ENCODE measurements at regions not wholly inside any gene's neighbourhood (a gene's known extent, or its start where the extent isn't known, plus 50 kb on each side); places are given as distances from the start of the nearest gene placed in this dataset.
"Not testable (repeated sequence)": the region's sequence is repeated elsewhere in the genome, so short reads cannot be mapped to it uniquely, and the experiment has no call there.

DNA sequence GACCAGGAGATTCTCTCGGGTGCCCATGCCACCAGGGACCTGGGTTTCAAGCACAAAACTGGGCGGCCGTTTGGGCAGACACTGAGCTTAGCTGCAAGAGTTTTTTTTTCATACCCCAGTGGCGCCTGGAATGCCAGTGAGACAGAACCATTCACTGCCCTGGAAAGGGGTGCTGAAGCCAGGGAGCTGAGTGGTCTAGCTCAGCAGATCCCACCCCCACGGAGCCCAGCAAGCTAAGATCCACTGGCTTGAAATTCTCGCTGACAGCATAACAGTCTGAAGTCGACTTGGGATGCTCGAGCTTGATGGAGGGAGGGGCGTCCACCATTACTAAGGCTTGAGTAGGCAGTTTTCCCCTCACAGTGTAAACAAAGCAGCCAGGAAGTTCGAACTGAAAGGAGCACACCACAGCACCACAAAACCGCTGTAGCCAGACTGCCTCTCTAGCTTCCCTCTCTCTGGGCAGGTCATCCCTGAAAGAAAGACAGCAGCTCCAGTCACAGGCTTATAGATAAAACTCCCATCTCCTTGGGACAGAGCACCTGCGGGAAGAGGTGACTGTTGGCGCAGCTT, 157.7 kb downstream of the GIPC2 start:
- FAIRE-seq: not testable (repeated sequence)

DNA sequence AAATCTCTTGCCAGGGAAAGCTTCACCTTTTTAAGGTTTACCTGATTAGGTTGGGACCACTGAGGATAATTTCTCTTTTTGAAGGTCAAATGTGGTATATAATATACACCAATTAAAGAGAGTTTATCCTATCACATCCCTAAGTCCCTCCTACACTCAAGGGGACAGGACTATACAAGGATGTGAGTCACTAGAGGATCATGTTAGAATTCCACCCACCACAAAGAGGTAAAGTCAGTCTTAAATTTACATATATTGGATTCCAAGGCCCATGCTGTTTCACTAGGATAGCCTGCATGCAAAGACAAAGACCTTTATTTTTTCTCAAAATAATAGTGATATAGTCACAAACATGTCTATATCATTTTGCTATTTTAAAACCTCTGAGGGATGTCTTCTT, 164.4 kb downstream of the GIPC2 start:
- FAIRE-seq: no peak

DNA sequence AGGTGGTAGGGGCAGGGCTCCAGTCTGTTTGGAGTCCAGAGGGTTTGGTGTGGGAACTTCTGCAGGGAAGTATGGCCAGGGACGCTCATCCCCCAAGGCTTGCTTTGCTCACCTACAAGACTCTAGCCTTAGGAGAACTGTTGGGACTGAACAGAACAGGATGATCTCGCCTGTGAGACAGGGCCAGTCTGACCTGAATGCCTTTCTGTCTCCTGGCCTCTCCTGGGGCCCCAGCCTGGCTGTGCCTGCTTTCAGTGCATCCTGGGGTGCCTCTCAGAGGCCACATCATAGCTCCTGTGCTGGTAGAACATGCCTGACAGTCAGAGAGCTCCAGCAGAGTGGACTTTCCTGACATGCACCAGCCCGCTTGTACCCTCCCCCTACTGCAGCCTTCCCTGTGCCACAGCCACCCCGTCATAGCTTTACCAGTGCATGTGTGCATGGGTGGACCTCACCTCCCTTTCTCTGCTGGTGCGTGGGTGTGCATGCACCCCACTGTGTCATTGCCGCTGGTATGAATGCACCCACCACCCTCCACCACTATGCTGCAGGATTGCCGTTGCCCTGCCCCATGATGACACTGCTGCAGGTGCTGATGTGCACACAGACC, 165.8 kb downstream of the GIPC2 start:
- FAIRE-seq: no peak

DNA sequence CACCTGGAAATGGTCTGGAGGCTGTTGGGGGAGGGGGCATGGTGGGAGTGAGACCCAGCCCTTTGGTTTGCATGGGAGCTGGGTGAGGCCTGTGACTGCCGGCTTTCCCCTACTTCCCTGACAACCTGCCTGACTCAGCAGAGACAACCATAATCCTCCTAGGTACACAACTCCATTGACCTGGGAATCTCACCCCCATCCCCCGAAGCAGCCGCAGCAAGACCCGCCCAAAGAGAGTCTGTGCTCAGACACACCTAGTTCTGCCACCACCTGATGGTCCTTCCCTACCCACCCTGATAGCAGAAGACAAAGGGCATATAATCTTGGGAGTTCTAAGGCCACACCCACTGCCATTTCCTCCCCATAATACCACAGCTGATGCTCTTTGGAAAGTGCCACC, 168.6 kb downstream of the GIPC2 start:
- FAIRE-seq: no peak

DNA sequence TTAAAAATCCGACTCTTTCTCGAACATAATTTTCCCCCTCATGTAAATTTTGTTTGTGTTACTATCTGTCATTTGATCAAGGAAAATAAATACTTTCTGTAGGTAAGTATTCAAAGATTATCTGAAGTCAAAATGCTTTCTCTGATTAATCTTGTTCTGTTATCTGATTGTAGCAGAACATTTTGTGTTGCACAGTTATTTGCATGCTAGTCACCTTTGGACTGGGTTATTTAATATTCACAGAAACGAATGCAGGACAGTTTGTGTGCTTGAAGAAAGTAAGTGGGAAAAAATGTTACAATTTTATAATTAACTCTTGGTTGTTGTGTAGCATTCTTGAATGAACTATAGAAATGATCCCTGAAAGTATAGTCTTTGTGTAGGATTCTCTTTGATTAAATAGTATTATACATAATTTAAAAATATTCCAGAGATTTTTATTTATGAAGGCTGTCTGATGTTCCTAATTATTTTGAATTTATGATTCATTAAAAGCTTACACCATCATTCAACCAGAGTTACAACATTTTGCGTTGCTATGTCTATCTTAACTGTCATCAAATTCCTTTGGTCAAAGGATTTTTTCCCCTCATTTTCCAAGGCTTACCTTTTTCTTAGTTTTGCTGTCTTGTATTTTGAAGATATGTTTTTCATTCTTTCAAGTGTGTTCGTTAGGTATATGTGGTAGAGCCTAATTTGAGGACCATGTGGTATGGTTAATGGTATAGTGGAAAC, 176.6 kb downstream of the GIPC2 start:
- FAIRE-seq: no peak

DNA sequence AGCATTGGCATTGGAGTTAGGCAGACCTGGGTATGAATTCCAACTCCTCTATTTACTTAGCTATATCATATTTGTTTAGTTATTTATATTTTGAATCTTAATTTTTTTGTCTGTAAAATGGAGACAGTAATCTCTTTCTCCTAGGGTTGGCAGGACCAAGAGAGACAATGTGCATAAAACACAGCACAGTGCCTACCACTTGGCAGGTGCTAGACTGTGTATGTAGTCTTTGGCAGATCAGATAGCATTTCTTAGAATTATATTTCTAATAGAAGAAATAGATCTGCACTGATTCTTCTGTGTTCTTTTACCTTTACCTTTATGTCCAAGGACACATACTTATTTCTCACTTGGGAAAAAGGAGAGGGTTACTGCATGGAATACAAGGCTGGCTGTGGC, 177.2 kb downstream of the GIPC2 start:
- FAIRE-seq: no peak

DNA sequence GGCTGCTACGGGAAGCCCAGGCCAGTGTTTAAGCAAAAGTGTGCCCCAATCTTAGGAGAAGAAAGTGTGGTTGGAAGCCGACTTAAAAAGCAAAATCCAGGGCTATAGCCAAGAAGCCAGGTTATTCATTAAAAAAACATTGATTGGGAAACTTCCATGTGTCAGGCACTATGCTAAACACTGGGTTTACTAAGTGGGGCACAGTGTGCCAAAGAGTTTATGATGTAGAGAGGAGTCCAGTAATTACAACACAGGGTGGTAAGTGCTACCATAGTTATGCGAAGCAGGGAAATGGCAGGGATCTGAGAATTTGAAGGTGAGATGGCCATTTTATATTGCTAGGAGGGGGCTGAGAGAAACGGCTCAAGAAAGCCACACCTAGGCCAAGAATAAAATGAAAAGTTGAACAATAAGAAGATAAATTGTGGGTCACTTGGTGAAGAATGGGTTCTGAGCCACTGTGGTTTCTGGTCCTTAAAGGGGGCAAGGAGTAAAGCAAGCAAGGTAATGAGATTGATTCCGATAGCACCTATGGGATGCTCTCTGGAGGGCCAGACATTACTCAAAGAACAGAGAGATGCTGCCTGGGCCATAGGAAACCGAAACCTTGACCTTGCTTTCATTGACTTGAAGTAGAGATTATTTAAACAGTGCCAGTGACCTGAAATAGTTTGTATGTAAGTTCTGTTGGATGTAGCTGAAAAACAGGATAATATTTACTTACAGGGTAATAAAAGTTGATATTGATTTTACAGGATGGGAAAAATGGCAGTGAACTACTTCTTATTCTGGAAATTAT, 177.8 kb downstream of the GIPC2 start:
- no peak for FAIRE-seq

DNA sequence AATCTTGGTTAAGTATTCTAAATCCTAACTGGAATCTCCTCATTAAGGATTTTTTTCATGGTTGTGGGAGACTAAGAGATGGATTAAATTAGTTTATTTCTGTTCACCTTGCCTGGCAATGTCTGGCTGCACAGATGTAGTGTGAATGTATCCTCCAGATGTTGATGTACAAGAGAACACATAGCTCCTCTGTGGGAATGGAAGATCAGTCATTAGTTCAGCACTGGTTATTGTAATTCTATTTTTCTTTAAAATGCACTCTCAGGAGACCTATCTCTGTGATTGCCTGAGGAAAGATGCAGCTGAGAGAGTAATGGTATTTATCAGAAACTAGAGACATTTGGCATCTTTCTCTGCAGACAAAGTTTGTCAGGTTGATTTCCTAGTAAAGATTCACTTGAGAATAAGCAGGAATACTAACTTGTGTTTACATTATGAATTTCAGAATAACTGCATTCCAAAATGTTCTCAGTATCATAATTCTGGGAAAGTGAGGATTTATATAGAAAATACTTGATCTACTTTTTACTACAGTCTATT, 178.6 kb downstream of the GIPC2 start:
- FAIRE-seq: no peak

DNA sequence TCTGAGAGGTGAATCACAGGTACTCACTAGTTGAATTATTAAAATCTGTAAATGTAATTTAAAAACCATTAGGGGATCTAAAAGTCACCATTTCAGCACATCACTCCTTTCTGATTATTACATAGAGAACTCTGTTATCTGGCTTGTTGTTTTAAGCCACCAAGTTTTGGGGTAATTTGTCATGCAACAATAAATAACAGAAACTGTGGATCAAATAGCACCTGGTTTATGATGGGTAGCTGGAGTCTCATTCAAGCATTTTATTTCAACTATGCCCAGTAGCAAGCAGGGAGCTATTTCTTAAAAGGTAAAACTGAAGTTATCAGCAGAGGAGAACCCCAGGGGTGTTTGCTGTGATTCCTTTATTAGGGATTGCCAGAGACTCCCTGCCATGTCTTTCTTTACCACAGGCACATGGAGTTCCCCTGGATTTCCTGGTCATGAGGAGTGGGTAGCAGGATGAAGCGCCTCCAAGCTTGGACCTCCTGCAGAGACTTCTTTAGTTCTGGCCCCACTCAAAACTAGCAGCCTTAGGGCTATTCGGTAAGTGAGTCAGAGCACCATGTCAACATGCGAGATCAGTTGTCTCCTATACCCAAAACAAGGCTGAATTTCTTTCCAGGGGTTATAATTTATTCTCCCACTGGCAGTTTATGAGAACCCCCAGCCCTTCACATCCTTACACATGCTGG, 179.2 kb downstream of the GIPC2 start:
- FAIRE-seq: no peak

DNA sequence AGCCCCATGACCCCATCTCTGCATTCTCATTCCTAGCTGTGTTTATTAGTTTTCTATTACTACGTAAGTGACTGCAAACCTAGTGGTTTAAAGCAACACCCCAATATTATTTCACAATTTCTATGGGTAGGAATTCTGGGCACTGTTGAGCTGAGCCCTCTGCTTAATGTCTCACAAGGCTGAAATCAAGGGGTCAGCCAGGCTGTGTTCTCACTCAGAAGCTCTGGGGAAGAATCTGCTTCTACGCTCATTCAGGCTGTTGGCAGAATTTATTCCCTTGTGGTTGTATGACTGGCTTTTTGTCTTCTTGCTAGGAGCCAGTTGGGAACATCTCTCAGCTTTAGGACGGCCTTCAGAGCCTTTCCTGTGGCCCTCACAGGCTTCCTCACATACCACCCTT, 181.0 kb downstream of the GIPC2 start:
- FAIRE-seq: no peak

DNA sequence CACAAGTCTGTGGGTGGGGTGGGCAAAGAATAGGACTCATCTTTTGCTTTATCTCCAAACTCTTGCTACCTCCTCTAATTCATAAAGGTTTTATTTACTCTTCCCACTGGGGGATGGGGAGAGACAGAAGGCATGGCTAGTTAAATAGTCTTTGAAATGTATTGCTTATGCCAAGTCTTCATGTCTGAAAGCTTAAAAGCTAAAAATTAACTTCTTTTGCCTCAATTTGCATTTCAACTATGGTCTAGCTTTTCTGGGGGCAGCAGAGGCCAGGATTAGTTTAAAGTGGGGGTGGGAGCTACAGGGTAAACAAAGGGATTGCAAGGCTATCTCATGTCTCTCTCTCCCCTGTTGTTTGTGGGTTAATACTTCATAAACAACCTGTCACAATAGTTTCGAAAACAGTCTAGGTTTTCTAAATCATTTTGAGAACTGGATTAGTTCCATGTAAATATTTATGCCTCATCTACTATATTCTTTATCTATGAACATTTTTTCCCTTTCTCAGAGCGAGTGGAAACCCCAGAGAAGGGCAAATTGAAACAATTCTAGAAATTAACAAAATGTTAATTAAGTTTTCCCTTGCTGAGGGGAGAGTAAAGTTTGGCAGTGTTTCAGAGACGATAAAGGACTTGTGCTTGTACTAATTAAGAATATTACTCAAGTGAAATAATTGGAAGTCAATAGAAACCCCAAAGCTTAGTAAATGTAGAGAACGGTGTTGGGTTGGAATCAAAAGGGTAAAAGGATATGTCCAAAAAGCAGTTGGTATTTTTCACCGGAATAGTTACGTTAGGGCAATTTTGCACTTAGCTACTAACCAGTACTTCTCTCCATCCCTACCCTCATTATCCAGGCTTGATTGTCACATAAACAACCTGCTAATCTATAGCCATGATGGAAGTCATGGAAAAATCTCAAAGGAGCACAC, 182.2 kb downstream of the GIPC2 start:
- no peak for FAIRE-seq

DNA sequence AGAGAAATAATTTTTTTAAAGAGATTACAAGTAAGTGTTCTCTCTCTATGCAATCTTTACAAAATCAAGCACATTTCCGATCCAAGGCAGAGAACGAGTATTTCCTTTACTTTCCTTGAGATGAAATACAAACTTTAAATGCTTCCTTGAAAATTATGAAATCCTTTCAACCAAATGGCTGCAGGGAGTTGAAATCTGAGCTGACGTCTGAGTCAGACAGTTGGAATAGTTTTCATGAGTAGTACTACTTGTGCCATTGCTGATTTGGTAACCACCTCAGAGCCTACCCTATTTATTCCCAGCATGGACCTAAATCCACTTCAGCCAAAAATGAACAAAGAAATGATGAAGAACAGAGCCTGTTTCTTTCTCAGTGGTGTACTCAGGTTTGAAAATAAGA, 183.6 kb downstream of the GIPC2 start:
- no peak for FAIRE-seq

DNA sequence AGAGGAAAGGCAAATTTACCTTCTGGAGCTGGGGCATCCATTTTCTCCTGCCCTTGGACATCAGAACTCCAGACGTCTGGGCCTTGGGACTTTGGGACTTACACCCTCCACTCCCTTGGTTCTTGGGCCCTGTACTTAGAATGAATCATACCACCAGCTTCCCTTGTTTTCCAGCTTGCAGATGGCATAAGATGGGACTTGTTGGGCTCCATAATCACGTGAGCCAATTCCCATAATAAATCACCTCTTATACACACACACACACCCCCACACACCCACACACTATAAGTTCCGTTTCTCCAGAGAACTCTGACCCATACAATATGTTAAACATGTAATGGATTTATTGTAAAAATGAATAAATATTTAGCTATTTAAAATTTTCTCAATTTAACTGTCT, 185.7 kb downstream of the GIPC2 start:
- no peak for FAIRE-seq

DNA sequence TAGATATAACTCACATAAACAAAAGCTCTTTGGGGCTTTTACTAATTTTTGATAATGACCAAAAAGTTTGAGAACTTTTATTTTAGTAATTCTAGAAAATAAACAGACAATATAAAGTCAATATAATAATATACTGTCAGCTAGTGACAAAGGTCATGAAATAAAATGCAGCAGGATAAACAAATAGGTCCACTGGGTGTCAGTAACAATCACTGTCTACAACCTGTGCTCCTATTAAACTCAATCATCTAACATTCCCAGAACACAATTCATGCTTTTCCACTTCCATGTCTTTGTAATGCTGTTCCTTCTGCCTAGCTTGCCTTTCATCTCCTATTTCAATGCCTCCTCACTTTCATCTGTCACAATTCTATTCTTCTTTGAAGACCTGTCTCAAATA, 186.1 kb downstream of the GIPC2 start:
- no peak for FAIRE-seq

DNA sequence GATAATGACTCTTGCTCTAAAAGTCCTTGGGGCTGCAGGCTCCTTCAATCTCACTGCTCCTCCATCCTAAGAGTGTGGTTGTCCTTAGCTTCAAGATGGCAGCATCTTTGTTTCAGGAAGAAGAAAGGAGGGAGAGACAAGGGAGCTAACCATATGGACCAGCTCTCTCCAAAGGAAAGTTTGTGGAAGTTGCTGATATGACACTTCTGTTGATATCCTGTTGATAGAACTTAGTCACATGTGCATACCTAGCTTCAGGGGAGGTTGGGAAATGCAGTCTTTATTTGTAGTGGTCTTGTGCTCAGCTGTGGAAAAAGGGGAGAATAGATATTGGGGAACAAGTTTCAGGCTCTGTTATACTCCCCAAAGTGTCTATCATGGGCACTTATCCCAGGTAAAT, 186.9 kb downstream of the GIPC2 start:
- no peak for FAIRE-seq

DNA sequence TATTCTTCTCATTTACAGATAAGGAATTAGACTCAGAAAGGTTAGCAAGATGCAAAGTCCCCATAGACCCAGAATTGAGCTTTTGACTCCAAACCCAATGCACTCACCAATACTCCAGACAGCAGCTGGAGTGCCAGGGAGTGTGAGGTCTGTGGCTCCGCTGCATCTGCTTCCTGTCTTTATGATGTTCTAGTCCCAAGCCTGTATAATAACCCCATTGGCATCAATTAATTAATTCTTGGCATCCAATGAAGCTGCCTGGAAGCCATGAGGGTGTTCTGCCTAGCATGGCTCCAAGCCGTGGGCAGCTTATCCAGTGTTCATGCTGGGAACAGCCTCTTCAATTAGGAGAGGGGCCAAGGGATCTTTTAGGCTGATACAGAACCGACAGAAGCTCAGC, 188.7 kb downstream of the GIPC2 start:
- no peak for FAIRE-seq

DNA sequence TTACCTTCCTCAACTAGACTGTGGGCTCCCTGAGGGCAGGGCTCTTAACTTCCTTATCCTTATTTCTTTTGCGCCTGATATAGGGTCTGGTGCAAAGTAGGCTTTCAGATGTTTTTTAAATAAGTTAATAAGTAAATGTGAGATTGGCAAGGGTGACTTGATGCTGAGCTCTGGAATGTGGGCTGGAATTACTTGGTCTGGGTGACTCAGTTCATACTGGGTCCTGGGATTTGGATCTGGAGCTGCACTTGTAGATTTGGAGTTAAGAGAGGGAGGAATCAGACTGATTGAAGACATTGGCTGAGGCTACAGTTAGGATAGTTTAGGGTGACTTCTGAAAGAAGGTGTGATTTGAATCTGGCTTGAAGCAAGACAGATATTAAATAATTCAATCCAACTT, 190.9 kb downstream of the GIPC2 start:
- FAIRE-seq: no peak

DNA sequence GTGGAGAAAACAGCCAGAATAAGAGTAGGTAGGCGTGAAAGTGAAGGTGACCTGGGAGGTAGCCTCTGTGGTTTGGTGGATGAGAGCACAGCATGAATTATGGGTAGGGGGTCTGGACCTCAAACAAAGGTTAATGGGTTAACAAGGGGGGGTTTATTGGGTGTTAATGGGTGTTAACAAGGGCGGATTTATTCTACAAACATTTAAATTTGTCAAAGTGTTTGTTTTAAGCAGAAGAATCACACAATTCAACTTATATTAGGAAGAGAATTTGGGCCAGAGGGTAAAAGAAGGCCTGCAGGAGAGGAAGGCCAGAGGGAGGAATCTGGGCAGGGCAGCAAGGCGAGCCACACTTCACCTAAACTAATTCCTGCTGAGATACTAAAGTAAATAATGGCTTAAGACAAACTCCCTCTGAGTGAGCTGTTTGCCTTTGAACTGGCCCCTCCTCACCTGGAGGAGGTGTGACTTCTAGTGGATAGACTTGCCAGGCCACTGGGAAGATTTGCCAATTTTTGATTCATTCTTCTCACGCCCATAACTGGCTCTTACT, 191.7 kb downstream of the GIPC2 start:
- FAIRE-seq: no peak

DNA sequence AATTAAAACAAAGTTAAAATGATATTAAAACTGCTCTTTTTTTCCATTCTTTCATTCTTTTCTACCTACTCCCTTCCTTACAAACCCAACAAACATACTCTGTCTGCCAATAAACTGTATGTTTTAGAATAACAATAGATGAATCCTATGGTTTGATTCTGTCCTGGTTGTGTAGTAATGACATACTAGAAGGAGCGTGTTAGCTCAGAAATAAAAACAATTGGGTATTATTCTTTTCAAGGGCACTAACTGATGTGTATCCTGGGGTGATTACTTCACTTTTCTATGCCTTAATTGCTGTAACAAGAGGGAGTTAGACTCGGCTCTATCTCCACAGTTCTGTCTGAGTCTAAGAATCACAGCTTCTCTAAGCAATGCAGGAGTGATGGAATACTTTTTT, 194.4 kb downstream of the GIPC2 start:
- FAIRE-seq: no peak

DNA sequence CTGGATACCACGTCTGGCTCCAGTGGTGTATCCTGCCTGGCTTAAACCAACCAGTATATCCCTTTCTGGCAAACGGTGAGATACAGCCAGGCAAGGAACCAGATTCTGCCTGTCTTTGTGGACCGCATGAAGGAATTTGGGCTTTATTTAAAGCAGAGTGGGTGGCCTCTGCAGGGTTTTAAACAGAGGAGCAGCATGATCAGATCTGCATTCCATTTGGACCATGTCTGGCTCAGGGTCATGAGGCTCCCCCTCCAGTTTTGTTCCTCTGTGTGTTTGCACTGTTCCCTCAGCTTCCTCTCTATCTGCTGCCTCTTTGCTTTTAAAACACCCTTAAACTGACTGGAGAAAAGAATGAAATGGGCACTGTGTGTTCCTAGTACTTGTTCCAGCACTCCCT, 195.0 kb downstream of the GIPC2 start:
- no peak for FAIRE-seq

DNA sequence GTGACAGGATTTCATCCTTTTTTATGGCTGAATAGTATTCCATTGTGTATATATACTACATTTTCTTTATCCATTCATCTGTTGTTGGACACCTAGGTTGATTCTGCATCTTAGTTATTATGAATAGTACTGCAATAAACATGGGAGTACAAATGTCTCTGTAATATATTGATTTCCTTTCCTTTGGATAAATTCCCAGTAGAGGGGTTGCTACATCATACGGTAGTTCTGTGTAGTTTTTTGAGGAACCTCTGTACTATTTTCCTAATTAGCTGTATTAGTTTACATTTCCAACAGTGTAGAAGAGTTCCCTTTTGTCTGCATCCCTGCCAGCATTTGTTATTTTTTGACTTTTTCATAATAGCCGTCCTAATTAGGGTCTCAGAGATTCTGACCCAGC, 201.3 kb downstream of the GIPC2 start:
- FAIRE-seq: peak; percentile 13
